IMR-90 (cell line): ENCODE measurements at regions not wholly inside any gene's neighbourhood (a gene's known extent, or its start where the extent isn't known, plus 50 kb on each side); places are given as distances from the start of the nearest gene placed in this dataset.

Experiments used
- ATAC-seq: fragments of 200-7000 bp; cut with Tn5 transposase; 2 replicates; pipeline ENCODE4 v1.9.1; 2020; ENCODE audit warnings: low read depth, mild to moderate bottlenecking, moderate library complexity
- BruUV-seq: library from RNA; stranded (reverse); fragments of 400-500 nt; replicated peaks from 2 replicates; lab custom pipeline; 2021; lab: Mats Ljungman, UMichigan
- CTCF ChIA-PET: fragments of 300-600 bp; formaldehyde crosslinking; extraction: SDS; loops from one replicate; lab custom pipeline; 2021; ENCODE audit warnings: antibody characterized with exemption; lab: Yijun Ruan, JAX
- POLR2A ChIA-PET: fragments of 300-600 bp; sonication (Branson Sonifier 250); formaldehyde crosslinking; loops from one replicate; lab custom pipeline; 2022; ENCODE audit warnings: antibody characterized with exemption; ENCODE audit not compliant: unreplicated experiment; lab: Charles Lee
- DNase-seq: peaks from one replicate; pipeline ENCODE4 v3.0.0; 2013
- H2AFZ ChIP-seq: replicated peaks from 2 replicates; pipeline ENCODE3; 2013; ENCODE audit warnings: low read length, mild to moderate bottlenecking; ENCODE audit not compliant: poor library complexity
- H2AK5ac ChIP-seq: 2 replicates; pipeline ENCODE4 v1.6.1; 2013; ENCODE audit warnings: low read depth, low read length, inconsistent platforms
- H2AK9ac ChIP-seq: replicated peaks from 2 replicates; pipeline ENCODE3; 2013; ENCODE audit warnings: mild to moderate bottlenecking, low read depth, low read length, moderate library complexity; ENCODE audit not compliant: poor library complexity
- H2BK120ac ChIP-seq: 2 replicates; pipeline ENCODE4 v1.6.1; 2013; ENCODE audit warnings: low read depth, low read length, inconsistent platforms
- H2BK15ac ChIP-seq: 3 replicates; pipeline ENCODE4 v1.6.1; 2013; ENCODE audit warnings: low read depth, low read length, inconsistent platforms
- H2BK20ac ChIP-seq: 2 replicates; pipeline ENCODE4 v1.6.1; 2013; ENCODE audit warnings: low read depth, mild to moderate bottlenecking, inconsistent platforms, low read length, moderate library complexity
- H2BK5ac ChIP-seq: 2 replicates; pipeline ENCODE4 v1.6.1; 2013; ENCODE audit warnings: mild to moderate bottlenecking, low read depth, low read length, inconsistent platforms; ENCODE audit not compliant: poor library complexity, severe bottlenecking
- H3K14ac ChIP-seq: replicated peaks from 2 replicates; pipeline ENCODE4 v1.6.1; 2013; ENCODE audit warnings: low read depth, low read length, inconsistent platforms
- H3K18ac ChIP-seq: 2 replicates; pipeline ENCODE4 v1.6.1; 2013; ENCODE audit warnings: low read depth, low read length, control low read depth
- H3K23ac ChIP-seq: 2 replicates; pipeline ENCODE4 v1.6.1; 2013; ENCODE audit warnings: low read depth, low read length, inconsistent platforms
- H3K27ac ChIP-seq: 2 replicates; pipeline ENCODE4 v1.5.1; 2013; ENCODE audit warnings: mild to moderate bottlenecking, control low read depth, low read length; ENCODE audit not compliant: insufficient read depth
- H3K27me3 ChIP-seq: 2 replicates; pipeline ENCODE4 v1.6.1; 2013; ENCODE audit warnings: low read length; ENCODE audit not compliant: control insufficient read depth, insufficient read depth
- H3K36me3 ChIP-seq: 2 replicates; pipeline ENCODE4 v1.6.1; 2013; ENCODE audit warnings: low read length, mixed read lengths; ENCODE audit not compliant: control insufficient read depth, insufficient read depth
- H3K4ac ChIP-seq: 2 replicates; pipeline ENCODE4 v1.6.1; 2013; ENCODE audit warnings: low read depth, low read length, inconsistent platforms
- H3K4me1 ChIP-seq: 2 replicates; pipeline ENCODE4 v1.6.1; 2013; ENCODE audit warnings: low read length, mixed read lengths; ENCODE audit not compliant: control insufficient read depth, insufficient read depth
- H3K4me2 ChIP-seq: 2 replicates; pipeline ENCODE4 v1.6.1; 2013; ENCODE audit warnings: low read depth, mild to moderate bottlenecking, control low read depth, low read length, moderate library complexity
- H3K4me3 ChIP-seq: 2 replicates; pipeline ENCODE4 v1.5.1; 2013; ENCODE audit warnings: low read depth, mild to moderate bottlenecking, control low read depth, low read length, moderate library complexity; ENCODE audit not compliant: insufficient read depth
- H3K56ac ChIP-seq: 2 replicates; pipeline ENCODE4 v1.6.1; 2013; ENCODE audit warnings: low read length, inconsistent platforms; ENCODE audit not compliant: insufficient read depth; ENCODE audit errors: extremely low read depth
- H3K79me1 ChIP-seq, 2 experiments: 2 replicates each; pipeline ENCODE4 v1.6.1; 2013; ENCODE audit warnings: low read length in 2 of 2, inconsistent platforms in 1 of 2, low read depth in 1 of 2
- H3K9ac ChIP-seq: 2 replicates; pipeline ENCODE4 v1.6.1; 2013; ENCODE audit warnings: low read depth, low read length, control low read depth
- H3K9me1 ChIP-seq: 2 replicates; pipeline ENCODE4 v1.6.1; 2013; ENCODE audit warnings: low read length, inconsistent platforms; ENCODE audit not compliant: insufficient read depth
- H3K9me3 ChIP-seq: 2 replicates; pipeline ENCODE4 v1.6.1; 2013; ENCODE audit warnings: low read length; ENCODE audit not compliant: control insufficient read depth, insufficient read depth
- H4K20me1 ChIP-seq: 2 replicates; pipeline ENCODE4 v1.6.1; 2013; ENCODE audit warnings: low read length, inconsistent platforms; ENCODE audit not compliant: insufficient read depth
- H4K5ac ChIP-seq: 2 replicates; pipeline ENCODE4 v1.6.1; 2013; ENCODE audit warnings: mild to moderate bottlenecking, low read depth, low read length, control low read depth
- H4K8ac ChIP-seq, 2 experiments: 2 replicates each; pipeline ENCODE4 v1.6.1; 2013; ENCODE audit warnings: low read depth in 2 of 2, low read length in 2 of 2, control low read depth in 1 of 2, inconsistent platforms in 1 of 2
- H4K91ac ChIP-seq: 2 replicates; pipeline ENCODE4 v1.6.1; 2013; ENCODE audit warnings: low read depth, low read length, inconsistent platforms; ENCODE audit not compliant: insufficient read depth
- BHLHE40 ChIP-seq: fragments of 150-350 bp; IDR thresholded peaks from 2 replicates; pipeline ENCODE4 v1.6.1; 2016; ENCODE audit warnings: mild to moderate bottlenecking, low read depth, low read length
- CHD1 ChIP-seq: IDR thresholded peaks from 2 replicates; pipeline ENCODE4 v1.6.1; 2012; ENCODE audit warnings: low read depth, low read length, improper control_type of control experiment
- FOS ChIP-seq: fragments of 150-350 bp; IDR thresholded peaks from 2 replicates; pipeline ENCODE4 v1.6.1; 2016; ENCODE audit warnings: low read depth, low read length
- MAFK ChIP-seq: IDR thresholded peaks from 2 replicates; pipeline ENCODE4 v1.6.1; 2012; ENCODE audit warnings: low read depth, low read length, improper control_type of control experiment
- MAZ ChIP-seq: IDR thresholded peaks from 2 replicates; pipeline ENCODE4 v1.6.1; 2012; ENCODE audit warnings: low read depth, mild to moderate bottlenecking, low read length, improper control_type of control experiment, moderate library complexity, borderline replicate concordance
- NFE2L2 ChIP-seq: fragments of 150-350 bp; IDR thresholded peaks from 2 replicates; pipeline ENCODE4 v1.6.1; 2016; ENCODE audit warnings: low read depth, mild to moderate bottlenecking, low read length
- POLR2A ChIP-seq: IDR thresholded peaks from 2 replicates; pipeline ENCODE4 v1.6.1; 2012; ENCODE audit warnings: mild to moderate bottlenecking, low read depth, low read length
- RAD21 ChIP-seq: IDR thresholded peaks from 2 replicates; pipeline ENCODE4 v1.6.1; 2012; ENCODE audit warnings: low read length, improper control_type of control experiment
- dilution Hi-C: fragments of 300-500 bp; cut with HindIII; formaldehyde crosslinking; loops from one replicate; pipeline ENCODE4 v1.14.3; 2018; ENCODE audit warnings: low sequenced_read_pairs; ENCODE audit not compliant: unreplicated experiment
- in situ Hi-C: fragments of 300-500 bp; cut with MboI; formaldehyde crosslinking; loops from 3 replicates; pipeline ENCODE4 v1.14.3; 2019; ENCODE audit warnings: low sequenced_read_pairs, inconsistent platforms, mixed read lengths
- intact Hi-C: fragments of 100-400 bp; cut with micrococcal nuclease; formaldehyde crosslinking; loops from 2 replicates; pipeline ENCODE4 v1.10.0; 2022

- Histone ChIP-seq H2BK20ac (no peak overlapping the region), H2AK5ac (no peak overlapping the region), H2AFZ (no peak overlapping the region), H3K4me1 (no peaks in the 10 kb centered on the region), H3K4me3 (no peak overlapping the region), H3K36me3 (no peaks in the 10 kb centered on the region), H3K27ac (no peak overlapping the region), H3K23ac (no peak overlapping the region), H2BK15ac (no peak overlapping the region), H3K27me3 (no peaks in the 10 kb centered on the region), H3K9me1 (no peaks in the 10 kb centered on the region), H3K4ac (no peak overlapping the region), H4K5ac (no peak overlapping the region), H2BK5ac (no peak overlapping the region), H3K14ac (no peak overlapping the region), H3K9ac (no peak overlapping the region), H3K18ac (no peak overlapping the region), H3K56ac (no peak overlapping the region), H4K20me1 (no peaks in the 10 kb centered on the region), H4K91ac (no peak overlapping the region), H3K4me2 (no peak overlapping the region), H4K8ac (no peak overlapping the region), H3K79me1 (no peaks in the 10 kb centered on the region), H2BK120ac (no peak overlapping the region), H2AK9ac (no peak overlapping the region), H3K9me3 (peaks cover 9% of the 10 kb centered on the region)
- ATAC-seq (no peak), DNase-seq (no peak)
- dilution Hi-C loops, result no loop called here
- in situ Hi-C loops, result no loop called here
- no TSS peak for BruUV-seq
- ChIA-PET POLR2A (no interaction called here), CTCF (no interaction called here)
- TF ChIP-seq BHLHE40 (no peak), POLR2A (no peak), CHD1 (no peak), NFE2L2 (no peak), MAFK (no peak), RAD21 (no peak), MAZ (no peak), FOS (no peak)
- intact Hi-C loops, result no loop called here
Measured at GRCh38 chr14:106821119-106821518, 1294.7 kb downstream of the TMEM121 start.
